ENCODE measurements at regions not wholly inside any gene's neighbourhood (a gene's known extent, or its start where the extent isn't known, plus 50 kb on each side); places are given as distances from the start of the nearest gene placed in this dataset.

- DNase-seq: no peak
Observed at GRCh38 chr11:134582770-134583095, 170.7 kb upstream of the B3GAT1 start.

GRCh38 chr11:134581966-134582769 lies 170.1 kb upstream of the B3GAT1 start:
- DNase-seq: no peak

DNA sequence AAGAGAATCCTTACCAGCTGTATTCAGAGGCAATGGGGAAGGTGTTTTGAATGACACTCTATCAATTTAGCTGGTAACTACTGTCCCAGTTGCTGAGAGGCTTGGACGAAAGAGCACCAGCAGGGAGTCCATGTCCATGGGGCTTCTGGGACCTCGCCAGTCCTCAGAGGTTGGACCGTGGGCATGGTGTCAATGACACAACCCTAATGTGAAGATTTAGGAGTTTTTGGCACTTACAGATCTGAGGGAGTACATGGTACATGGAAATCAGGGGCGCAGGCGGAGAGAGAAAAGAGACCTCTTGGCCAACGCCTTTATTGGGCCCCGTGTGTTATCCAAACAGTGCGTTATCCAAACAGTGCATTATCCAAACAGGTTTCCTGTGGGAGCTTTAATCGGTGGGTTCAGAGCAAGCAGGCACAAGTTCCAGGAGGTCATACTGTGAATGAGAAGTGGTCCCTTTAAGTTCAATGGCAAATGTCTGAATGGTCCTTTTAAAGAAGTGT lies 169.1 kb upstream of the B3GAT1 start:
- DNase-seq: no peak

- DNase-seq: no peak
Observed at GRCh38 chr11:134580610-134580975, 168.6 kb upstream of the B3GAT1 start.

GRCh38 chr11:134579724-134580609 lies 167.9 kb upstream of the B3GAT1 start:
- no peak for DNase-seq

DNA sequence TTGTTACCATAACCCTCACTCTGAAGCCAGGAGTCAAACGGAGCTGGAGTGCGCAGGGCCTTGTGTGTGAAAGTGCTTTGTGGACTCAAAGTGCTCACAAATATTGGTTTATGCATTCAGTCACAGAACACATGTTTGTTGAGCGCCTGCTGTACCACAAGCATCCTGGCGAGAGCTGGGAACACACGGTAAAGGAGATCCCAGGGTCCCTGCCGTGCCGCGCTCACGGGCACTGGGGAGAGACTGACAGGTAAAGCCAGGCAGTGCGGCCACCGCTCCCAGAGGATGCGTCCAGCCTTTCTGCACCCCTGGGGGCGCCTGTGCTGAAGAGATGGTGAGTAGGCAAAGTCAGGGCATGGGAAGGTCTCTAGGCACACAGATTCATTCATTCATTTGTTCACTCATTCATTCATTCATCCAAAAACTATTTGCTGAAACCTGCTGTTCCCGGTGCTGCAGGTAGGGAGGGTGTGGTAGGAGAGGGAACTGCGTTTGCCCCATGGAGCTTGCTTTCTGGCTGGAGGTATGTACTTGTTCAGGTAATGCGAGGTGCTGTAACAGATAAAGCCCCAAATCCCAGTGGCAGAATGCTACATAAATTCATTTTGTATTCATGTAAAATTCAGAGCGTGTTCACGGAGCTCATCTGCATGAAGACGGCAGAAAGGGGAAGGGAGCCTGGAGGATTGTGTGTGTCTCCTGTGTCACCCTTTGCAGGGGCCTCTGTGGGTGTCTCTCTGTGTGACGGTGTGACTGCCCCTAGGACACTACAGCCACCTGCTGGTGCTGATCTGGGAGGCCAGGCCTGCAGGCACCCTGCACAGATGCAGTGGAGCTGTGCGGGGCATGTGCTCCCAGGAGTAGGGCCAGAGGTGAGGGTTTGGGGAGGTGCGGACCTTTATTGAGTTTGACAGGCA lies 167.0 kb upstream of the B3GAT1 start:
- no peak for DNase-seq

DNA sequence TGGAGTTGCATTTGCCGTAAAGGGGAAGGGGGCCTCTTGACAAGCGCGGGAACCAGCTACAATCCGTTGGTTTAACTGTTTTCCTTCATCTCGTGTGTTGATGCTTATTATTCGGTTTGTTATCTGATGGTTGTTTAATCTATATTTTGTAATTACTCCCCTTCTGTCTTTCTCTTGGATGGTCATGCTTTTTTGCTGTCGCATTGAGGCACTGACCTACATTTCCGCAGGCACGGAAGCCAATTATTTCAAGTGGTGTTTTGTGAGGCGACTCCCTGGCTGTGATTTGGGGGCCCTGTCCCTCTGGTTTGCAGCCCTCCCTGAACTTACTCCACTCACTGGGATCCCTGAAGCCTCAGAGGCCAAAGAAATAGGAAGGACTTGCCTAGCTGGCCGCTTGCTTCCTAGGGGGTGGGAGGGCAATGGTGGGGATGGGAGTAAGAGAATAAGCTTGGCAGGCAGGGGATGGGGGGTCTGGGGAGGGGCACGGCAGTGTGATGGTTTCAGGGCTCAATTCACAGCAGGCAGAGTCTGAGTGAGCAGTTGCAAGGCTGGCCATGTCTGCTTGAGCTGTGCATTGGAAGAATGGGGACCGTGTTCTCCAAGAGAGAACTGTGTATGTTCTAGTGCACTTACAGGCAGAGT lies 165.8 kb upstream of the B3GAT1 start:
- DNase-seq: no peak

DNA sequence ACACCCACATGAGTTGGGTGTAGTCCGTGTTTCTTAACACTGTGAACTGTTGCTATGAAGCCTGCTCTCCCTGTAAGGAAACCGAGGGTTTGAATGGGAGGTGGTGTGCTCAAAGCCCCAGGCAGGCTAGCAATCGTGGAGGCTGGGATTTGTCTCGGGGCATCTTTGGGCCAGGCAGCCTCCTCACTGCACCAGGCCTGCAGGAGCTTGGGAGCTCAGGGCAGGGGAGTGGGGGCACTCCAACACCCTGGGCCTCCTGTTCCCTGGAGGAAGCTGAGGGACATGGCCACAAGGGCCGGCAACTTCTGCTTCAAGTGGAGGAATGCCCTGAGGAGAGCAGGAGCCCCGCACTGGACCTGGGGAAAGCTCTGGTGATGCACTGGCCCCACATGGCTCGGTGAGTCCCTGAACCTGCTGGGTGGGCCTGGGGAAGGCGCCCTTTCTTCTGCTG lies 164.7 kb upstream of the B3GAT1 start:
- no peak for DNase-seq

GRCh38 chr11:134576286-134576685 lies 164.2 kb upstream of the B3GAT1 start:
- DNase-seq: no peak

- DNase-seq: no peak
Observed at GRCh38 chr11:134575504-134576230, 163.6 kb upstream of the B3GAT1 start.

DNA sequence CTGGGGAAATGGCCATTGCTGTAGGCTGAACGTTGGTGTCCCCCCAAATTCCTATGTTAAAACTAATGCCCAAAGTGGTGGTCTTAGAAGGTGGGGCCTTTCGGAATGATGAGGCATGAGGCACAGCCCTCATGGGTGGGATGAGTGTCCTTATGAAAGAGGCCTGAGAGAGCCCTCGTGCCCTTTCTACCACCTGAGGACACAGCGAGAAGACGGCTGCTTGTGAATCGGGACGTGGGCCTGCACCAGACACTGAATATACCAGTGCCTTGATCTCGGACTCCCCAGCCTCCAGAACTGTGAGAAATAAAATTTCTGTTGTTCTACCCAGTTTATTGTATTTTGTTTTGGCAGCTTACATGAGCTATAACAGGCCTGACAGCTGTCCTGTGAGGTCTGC lies 162.9 kb upstream of the B3GAT1 start:
- DNase-seq: no peak

GRCh38 chr11:134574425-134574824 lies 162.4 kb upstream of the B3GAT1 start:
- DNase-seq: no peak

DNA sequence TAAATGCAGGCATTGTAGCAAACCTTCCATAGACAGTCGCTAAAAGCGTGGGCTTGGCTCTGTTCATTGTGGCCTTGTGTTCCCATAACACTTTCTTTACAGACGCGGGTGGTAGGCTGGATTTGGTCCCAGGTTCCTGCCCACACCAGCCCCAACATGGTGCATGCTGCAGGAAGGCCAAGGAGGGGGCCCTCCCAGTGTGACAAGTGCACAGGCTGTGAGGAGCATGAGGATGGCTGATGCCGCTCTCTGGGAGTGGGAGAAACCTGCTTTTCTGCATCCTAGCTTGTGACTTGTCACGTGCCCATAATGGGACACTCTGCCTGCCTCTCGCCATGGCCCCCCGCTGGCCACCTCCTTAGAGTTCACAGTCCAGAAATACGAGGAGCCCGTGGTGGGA lies 161.8 kb upstream of the B3GAT1 start:
- DNase-seq: no peak

- no peak for DNase-seq
Observed at GRCh38 chr11:134572741-134573675, 161.0 kb upstream of the B3GAT1 start.

DNA sequence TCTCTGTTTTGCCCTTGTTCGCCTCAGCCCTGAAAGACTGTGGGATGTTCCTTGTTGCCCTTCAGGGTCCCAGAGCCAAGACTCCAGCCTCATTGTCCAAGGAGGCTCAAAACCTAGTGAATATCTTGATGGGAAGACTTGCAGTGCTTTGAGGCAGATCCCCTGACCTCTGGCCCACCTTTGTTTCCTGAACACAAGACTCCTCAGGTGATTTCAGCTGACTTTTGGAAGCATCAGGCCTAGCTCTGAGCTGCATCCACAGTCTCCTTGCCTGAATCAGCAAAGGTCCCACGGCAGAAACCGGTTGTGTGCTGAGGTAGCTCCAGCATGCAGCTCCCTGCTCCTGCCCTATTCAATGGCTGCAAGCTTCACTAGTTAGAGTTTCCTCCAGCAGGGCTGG lies 159.3 kb upstream of the B3GAT1 start:
- no peak for DNase-seq

DNA sequence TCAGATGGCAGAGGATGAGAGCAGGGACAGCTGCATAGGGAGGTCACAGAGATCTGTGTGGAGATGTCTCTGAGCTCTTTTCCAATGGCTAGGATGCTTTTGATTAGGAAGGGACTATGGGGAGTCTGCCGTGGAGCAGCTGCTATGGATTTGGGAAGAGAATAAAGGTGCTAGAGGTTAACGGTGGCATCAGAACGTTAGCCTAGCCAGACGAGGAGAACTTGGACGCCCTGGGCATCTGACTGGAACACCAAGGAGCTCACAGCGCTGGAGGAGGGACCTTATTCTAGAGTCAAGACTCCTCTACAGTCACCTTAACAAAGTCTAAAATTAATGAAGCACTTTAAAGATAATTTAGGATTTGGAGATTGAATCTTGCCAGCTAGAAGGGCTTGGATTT lies 157.2 kb upstream of the B3GAT1 start:
- no peak for DNase-seq

DNA sequence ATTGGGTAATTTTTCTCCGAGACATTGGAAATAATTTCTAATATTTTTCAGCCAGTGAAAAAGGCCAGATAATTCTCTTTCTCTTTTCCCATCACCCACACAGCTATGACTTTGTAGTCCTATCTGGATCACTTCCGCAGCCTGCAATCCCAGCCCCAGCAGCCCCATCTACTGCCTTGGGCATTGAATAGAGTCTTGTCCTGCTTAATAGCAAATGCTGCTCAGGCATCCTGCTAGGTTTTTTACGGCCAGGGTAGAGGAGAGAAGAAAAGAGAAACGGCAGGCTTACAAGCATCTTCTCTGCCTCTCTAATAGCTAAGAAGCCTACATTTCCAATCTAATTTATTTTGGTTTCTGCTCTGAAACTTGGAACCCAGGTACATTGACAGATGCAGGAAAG lies 154.3 kb upstream of the B3GAT1 start:
- DNase-seq: no peak

DNA sequence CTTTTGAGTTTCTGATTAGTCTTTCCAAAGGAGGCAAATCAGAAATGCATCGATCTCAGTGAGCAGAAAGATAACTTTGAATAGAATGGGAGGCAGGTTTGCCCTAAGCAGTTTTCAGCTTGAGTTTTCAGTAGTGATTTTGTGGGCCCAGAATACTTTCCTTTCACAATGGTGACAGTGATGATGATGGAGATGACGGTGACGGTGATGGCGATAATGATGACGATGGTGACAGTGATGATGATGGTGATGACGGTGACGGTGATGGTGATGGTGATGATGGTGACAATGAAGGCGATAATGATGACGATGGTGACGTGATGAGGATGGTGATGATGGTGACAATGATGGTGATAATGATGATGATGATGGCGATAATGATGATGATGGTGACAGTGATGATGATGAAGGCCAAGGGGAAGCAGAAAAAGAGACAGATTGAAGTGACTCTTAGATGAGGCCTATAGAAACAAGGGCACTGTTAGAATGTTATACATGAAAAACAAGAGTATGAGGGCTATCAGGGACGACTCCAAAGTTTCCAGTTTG lies 153.4 kb upstream of the B3GAT1 start:
- DNase-seq: no peak

GRCh38 chr11:134564472-134565200 lies 152.6 kb upstream of the B3GAT1 start:
- DNase-seq: no peak
